PC-9 (cell line): ENCODE measurements at regions not wholly inside any gene's neighbourhood (a gene's known extent, or its start where the extent isn't known, plus 50 kb on each side); places are given as distances from the start of the nearest gene placed in this dataset.

Experiments used
- CTCF ChIP-seq: fragments of 200-600 bp; sonication (generic); conservative IDR thresholded peaks from 2 replicates; pipeline ENCODE4 v1.6.1; 2017; ENCODE audit warnings: mixed run types, antibody characterized with exemption, mild to moderate bottlenecking, moderate library complexity
- EZH2 ChIP-seq: fragments of 200-600 bp; sonication (generic); IDR thresholded peaks from 2 replicates; pipeline ENCODE4 v1.8.0; 2017; ENCODE audit warnings: antibody characterized with exemption, low read depth

GRCh38 chr13:26914624-26915023 is 154.0 kb upstream of the GPR12 start:
- TF ChIP-seq CTCF (no peak), EZH2 (no peak)
